ENCODE measurements at regions not wholly inside any gene's neighbourhood (a gene's known extent, or its start where the extent isn't known, plus 50 kb on each side); places are given as distances from the start of the nearest gene placed in this dataset.

GRCh38 chr7:155961241-155962190 lies 149.3 kb upstream of the SHH start:
- intact Hi-C loops (cut with micrococcal nuclease) = no loop called here

DNA sequence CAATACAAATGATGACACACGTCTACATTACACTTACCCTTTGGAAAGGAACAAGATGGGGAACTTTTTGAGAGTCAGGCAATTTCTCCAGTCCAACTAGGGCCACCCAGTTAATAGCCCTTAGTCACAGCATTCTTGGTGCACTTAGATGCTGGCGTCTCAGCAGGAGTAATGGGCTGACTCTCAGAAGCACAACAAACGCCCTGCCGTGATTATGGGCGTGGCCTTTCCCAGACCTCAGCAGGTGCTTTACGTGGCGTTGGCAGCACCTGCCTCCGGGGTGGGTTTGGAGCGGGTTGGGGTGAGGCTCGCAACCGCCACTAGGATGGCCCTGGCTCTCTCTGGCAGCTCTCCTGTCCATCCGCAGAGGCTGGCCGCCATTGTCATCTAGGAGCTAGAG lies 147.6 kb upstream of the SHH start:
- intact Hi-C loops (cut with micrococcal nuclease) = no loop called here

DNA sequence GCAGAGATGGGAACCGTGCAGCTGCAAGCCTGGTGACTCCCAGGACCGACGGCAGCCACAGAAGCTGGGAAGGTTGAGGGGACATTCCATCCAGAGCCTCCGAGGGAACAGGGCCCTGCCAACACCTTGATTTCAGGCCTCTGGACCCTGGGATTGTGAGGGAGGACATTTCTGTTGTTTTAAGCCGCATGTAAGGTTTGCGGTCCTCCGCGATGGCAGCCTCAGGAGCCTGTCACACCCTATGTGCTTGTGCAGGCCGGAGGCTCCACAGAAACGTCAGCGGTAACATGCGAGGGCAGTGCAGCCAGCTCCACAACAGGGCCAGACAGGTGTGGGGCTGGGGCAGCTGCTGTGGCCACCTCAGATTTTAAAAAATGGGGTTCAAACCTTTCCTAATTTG lies 144.7 kb upstream of the SHH start:
- intact Hi-C loops (cut with micrococcal nuclease) = no loop called here

- intact Hi-C loops (cut with micrococcal nuclease) = no loop called here
Observed at GRCh38 chr7:155955367-155955635, 143.0 kb upstream of the SHH start.

DNA sequence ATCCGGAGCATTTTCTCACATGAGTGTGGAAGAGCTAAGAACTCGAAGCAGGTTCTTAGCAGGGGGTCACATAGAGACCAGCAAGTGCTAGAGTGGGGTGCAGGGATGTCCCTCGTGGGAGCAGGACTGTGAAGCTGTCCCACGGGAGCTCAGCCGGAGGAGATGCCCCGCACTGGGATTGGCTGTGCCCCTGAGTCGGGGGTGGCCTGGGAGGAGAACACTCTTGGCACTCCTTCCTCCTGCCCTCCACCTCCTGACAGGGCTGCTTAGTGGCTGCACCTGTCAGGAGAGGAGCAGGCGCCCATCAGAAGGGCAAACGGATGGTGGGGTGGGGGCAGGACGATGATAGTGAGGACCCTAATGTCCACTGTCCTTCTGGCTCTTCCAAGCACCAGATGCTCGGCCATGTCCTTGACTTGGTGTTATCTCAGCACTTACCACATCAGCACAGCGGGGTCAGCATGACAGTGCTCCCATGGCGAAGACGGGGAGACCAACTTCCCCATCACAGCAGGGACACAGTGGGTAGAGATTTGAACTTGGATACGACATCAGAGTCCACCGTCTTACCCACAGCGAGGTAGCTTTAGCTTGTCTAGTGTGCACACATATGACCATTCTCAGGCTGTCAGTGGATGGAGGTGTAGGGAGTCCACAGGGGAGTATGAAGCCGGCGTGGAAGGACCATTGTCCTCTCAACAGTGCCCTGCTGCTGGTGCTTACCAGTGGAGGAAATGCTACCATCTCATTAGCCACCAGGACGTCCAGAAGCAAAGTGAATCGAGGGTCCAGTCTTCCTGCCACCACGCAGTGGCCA lies 142.5 kb upstream of the SHH start:
- intact Hi-C loops (cut with micrococcal nuclease) = no loop called here

DNA sequence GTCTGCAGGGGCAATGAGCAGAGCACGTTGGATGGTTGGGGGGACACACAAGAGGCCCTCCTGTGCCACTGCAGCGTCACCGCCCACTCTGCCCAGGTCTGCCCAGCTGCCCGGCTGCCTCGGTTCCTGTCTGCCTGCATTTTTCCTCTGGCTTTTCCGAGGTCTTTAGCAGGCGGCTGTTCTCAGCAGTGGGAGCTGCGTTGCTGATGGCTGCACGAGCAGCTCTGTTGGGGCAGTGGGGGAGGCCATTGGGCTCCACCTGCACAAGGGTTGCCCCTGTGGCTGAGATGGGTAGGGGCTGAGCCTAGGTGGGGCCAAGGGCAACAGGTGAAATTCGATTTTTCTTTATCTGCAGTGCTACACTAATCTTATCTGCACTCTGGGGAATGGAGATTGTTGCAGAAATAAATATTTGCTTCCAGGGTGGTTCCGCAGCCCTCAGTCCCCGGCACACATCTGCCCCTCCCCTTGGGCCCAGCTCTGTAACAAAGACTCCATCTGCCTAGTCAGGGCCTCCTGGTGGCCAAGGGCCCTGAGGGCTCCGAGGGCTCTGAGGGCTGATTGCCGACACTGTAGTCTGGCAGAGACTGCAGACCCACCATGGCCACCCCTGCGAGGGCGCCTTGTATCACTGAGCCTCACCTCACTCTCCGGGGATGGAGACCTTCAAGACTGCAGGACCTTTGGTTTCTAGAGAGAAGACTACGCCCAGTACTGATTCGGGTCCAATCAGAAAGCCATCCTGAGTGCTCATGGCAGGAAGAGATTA lies 141.7 kb upstream of the SHH start:
- intact Hi-C loops (cut with micrococcal nuclease) = no loop called here

- intact Hi-C loops (cut with micrococcal nuclease) = no loop called here
Observed at GRCh38 chr7:155953501-155953778, 141.2 kb upstream of the SHH start.

DNA sequence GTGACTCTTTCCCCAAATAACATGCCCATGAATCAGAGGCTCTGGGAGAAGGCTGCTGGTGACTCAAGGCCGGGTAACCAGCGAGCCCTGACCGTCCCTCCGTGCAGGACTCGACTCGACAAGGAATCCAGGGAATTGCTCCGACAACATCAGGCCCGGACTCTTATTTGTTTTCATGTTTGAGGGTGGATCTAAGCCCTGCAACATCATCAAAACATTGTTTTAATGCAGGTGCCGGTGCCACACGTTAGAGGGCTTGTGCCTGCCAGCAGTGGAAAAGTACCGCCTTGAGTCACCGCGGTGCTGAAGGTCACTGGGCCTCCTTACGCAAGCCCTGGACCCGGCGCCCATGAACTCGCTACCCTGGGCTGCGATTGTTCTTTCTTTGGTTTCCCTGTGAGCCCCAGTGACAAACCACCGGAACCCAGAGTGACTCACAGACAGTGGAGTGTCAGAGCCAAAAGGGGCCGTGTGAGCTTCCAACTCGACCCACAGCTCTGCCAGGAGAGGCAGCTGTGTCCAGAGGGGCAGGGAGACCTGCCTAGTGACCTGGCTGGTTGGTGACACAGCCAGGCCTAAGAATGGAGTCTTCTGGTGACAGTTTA lies 139.4 kb upstream of the SHH start:
- intact Hi-C loops (cut with micrococcal nuclease) = no loop called here

DNA sequence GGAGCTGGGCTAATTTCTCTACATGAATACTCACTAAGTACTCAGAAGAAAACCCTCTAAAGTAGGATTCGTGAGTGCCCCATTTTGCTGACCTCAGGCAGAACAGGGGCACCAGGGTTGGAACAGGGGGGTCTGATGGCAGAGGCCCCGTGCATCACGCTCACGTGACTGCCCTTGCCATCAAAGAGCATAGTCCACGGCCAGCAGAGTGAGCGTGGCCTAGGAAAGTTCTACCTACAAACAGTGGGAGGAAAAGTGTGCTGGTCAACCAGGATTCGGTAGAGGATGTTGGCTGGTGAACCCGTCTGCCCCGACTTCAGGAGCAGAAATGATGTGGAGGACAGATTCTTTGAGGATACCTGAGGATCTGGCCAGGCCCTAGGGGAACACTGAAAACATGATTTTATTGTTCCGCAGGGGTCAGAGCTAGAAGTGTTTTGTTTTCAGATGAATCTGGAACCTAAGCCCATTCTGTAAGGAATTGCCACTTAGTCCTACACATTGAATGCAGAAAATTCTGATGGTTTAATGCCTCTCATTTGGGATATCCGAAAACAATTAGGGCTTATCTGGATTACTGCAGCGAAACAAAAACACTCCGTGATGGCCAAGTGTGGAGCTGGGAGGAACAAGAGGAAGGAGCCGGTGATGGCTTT lies 138.8 kb upstream of the SHH start:
- intact Hi-C loops (cut with micrococcal nuclease) = no loop called here

- intact Hi-C loops (cut with micrococcal nuclease) = no loop called here
Observed at GRCh38 chr7:155948845-155949244, 136.6 kb upstream of the SHH start.

DNA sequence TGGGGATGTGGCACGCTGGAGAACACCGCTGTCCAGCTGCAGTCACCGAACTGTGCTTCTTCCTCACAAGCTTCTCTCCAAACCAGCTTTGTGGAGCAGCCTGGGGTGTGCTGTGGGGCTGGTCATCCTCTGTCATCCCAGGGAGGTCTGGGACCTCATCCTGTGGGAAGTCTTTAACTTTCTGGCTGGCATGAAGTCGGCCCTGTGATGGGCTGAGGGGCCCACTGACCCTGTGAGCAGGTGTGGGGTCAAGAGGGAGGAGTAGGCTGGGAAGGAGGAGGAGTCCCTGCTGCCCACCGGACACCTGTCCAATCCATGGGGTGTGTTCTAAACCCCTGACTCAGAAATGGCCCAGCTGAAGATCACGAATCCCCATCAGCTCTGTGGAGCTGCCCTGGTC lies 136.2 kb upstream of the SHH start:
- intact Hi-C loops (cut with micrococcal nuclease) = no loop called here

DNA sequence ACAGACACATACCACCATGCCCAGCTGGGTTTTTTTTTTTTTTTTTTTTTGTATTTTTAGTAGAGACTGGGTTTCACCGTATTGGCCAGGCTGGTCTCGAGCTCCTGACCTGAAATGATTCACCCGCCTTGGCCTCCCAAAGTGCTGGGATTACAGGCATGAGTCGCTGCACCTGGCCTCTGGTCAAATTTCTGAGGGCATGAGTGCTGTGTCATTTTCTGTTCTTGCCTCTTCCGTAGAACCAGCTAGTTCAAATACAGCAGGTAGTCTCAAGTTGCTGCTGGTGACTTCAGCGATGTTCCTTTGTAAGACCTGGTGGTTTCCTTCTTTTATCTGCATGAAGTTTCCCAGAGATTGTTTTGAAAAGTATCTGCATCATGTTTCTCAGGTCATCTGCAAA lies 134.8 kb upstream of the SHH start:
- intact Hi-C loops (cut with micrococcal nuclease) = no loop called here

- intact Hi-C loops (cut with micrococcal nuclease) = no loop called here
Observed at GRCh38 chr7:155945670-155946325, 133.5 kb upstream of the SHH start.

DNA sequence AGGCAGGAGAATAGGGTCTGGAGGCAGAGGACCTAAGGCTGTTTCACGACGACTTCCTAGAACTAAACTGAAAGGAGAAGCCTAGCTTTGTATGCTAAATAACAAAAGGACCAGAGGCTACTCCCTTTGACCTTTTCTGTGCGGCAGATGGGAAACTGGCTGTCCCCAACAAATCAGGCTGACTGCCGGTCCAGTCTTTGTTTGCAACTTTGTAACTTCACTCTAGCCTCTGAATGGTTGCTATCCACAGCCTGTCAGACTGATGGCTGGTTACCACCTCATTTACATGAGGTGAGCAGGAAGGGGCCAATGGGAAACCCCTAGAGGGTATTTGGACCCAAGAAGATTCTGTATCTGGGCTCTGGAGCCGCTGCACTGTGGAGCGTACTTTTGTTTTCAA lies 132.6 kb upstream of the SHH start:
- intact Hi-C loops (cut with micrococcal nuclease) = no loop called here

DNA sequence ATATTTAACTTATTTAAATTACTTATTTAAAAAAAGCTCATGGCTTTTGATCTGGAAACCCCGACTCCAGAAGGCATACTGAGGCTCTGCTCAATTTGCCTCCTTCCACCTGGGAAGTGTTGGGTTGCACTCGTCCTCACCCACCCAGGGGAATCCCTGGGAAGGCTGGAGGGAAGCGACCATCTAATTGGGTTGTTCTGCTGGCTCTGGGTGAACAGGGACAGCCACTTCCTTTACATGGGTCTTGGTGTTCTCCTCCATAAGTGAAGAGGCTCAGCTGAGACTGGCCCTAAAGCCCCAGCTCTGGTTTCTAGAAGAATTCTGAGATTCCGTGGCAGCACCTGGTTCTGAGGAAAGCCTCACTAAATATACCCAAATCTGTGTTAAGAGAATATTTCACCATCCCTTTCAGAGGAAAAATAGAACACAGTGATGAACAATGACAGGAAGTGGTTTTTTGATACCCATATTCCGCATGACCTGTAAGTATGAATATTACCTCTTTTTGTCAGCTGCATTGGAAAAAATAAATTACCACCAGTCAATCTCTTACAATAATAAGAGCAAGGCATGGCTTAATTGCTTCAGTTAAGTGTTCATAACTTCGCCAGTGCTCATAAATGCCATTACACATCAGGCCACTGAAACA lies 131.1 kb upstream of the SHH start:
- intact Hi-C loops (cut with micrococcal nuclease) = no loop called here

DNA sequence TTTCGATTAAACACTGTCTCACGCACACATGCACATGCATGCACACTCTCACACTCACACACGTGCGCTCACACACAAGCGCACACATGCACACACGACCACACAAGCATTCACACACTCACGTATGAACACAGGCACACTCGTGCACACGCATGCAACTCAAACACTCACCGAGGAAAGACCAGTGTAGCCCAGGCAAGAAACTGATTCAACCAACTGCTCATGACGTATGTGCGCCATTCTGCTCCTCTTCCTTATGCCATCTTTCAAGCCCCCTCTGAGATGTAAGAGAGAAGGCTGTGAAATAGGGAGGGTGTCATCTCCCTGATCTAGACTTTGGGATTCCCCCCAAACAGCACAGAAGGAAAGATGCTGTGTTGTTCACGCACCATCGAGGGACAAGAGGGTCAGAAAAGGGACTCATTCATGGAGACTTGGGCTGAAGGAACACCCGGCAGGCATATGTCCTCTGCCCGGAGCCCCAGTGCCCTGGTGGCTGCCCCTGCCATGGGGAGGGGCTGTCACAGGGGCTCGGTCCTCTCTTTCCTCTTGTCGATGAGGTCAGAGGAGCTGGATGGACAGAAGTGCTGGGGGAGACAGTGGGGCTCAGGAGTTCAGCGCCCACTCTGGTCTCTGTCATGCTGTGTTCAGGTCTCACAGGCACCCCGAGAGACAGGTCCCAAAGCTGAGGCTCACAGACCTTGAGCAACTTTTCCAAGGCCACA lies 130.1 kb upstream of the SHH start:
- intact Hi-C loops (cut with micrococcal nuclease) = no loop called here

- intact Hi-C loops (cut with micrococcal nuclease) = no loop called here
Observed at GRCh38 chr7:155941688-155942087, 129.4 kb upstream of the SHH start.

- intact Hi-C loops (cut with micrococcal nuclease) = no loop called here
Observed at GRCh38 chr7:155939350-155939749, 127.1 kb upstream of the SHH start.

- intact Hi-C loops (cut with micrococcal nuclease) = no loop called here
Observed at GRCh38 chr7:155938129-155938528, 125.9 kb upstream of the SHH start.

- intact Hi-C loops (cut with micrococcal nuclease) = no loop called here
Observed at GRCh38 chr7:155935726-155936125, 123.5 kb upstream of the SHH start.
